ENCODE measurements at regions not wholly inside any gene's neighbourhood (a gene's known extent, or its start where the extent isn't known, plus 50 kb on each side); places are given as distances from the start of the nearest gene placed in this dataset.

- TF ChIP-seq CTCF (IDR thresholded peaks at IDR 0.05 in 2 of 3, conservative IDR thresholded peaks at IDR 0.05 in 1 of 3; ENCODE audit: insufficient read depth in 2 of 3, low read depth in 1 of 3, low read length in 3 of 3) = no peak
- TF ChIP-seq ZNF133 (CRISPR knock-in tag; IDR thresholded peaks at IDR 0.05) = no peak
- TF ChIP-seq CEBPB (tag; IDR thresholded peaks at IDR 0.05) = no peak
- TF ChIP-seq POLR2A (conservative IDR thresholded peaks at IDR 0.05) = no peak
- TF ChIP-seq, protein P1, sequence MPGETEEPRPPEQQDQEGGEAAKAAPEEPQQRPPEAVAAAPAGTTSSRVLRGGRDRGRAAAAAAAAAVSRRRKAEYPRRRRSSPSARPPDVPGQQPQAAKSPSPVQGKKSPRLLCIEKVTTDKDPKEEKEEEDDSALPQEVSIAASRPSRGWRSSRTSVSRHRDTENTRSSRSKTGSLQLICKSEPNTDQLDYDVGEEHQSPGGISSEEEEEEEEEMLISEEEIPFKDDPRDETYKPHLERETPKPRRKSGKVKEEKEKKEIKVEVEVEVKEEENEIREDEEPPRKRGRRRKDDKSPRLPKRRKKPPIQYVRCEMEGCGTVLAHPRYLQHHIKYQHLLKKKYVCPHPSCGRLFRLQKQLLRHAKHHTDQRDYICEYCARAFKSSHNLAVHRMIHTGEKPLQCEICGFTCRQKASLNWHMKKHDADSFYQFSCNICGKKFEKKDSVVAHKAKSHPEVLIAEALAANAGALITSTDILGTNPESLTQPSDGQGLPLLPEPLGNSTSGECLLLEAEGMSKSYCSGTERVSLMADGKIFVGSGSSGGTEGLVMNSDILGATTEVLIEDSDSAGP (CRISPR knock-in tag; IDR thresholded peaks at IDR 0.05) = no peak
- TF ChIP-seq ZNF398 (CRISPR knock-in tag; IDR thresholded peaks at IDR 0.05) = no peak
- TF ChIP-seq SIRT6 (IDR thresholded peaks at IDR 0.05; ENCODE audit: low read depth, low read length) = no peak
- TF ChIP-seq, protein P2, sequence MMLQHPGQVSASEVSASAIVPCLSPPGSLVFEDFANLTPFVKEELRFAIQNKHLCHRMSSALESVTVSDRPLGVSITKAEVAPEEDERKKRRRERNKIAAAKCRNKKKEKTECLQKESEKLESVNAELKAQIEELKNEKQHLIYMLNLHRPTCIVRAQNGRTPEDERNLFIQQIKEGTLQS (IDR thresholded peaks at IDR 0.05) = no peak
- TF ChIP-seq, protein P2 (CRISPR knock-in tag; conservative IDR thresholded peaks at IDR 0.05) = no peak
- no peak for TF ChIP-seq JUND (IDR thresholded peaks at IDR 0.05; ENCODE audit: borderline replicate concordance, low read depth, low read length)
- no peak for TF ChIP-seq JUND (tag; IDR thresholded peaks at IDR 0.05; ENCODE audit: borderline replicate concordance, low read depth, low read length)
- no peak for TF ChIP-seq PATZ1 (CRISPR knock-in tag; IDR thresholded peaks at IDR 0.05; ENCODE audit: borderline replicate concordance)
- TF ChIP-seq TBP (optimal IDR thresholded peaks at IDR 0.05; ENCODE audit: low read depth, low read length) = no peak
- no peak for TF ChIP-seq CBX3 (IDR thresholded peaks at IDR 0.05; ENCODE audit: borderline replicate concordance in 1 of 2, low read length in 2 of 2)
- TF ChIP-seq GABPA (tag; conservative IDR thresholded peaks at IDR 0.05; ENCODE audit: low read depth) = no peak
These were observed 292.9 kb downstream of the USP46 start for GRCh38 chr4:52366191-52366590.
